GM19328 (cell line): ENCODE measurements at regions not wholly inside any gene's neighbourhood (a gene's known extent, or its start where the extent isn't known, plus 50 kb on each side); places are given as distances from the start of the nearest gene placed in this dataset.
"Not testable (repeated sequence)": the region's sequence is repeated elsewhere in the genome, so short reads cannot be mapped to it uniquely, and the experiment has no call there.

Experiments used
- ATAC-seq: cut with Tn5 transposase; IDR thresholded peaks from one replicate; pipeline ENCODE4 v1.9.1; 2021; ENCODE audit warnings: mild to moderate bottlenecking, moderate library complexity; ENCODE audit not compliant: unreplicated experiment

GRCh38 chr7:142539901-142540300, 209.4 kb upstream of the PRSS1 start:
- no peak for ATAC-seq

GRCh38 chr7:142537760-142538159, 211.5 kb upstream of the PRSS1 start:
- no peak for ATAC-seq

GRCh38 chr7:142535123-142535779, 214.0 kb upstream of the PRSS1 start:
- ATAC-seq: peak; percentile 98

GRCh38 chr7:142534726-142535122, 214.5 kb upstream of the PRSS1 start:
- no peak for ATAC-seq

- ATAC-seq: no peak
Measured at GRCh38 chr7:142533920-142534319, 215.4 kb upstream of the PRSS1 start.

GRCh38 chr7:142529591-142529990, 219.7 kb upstream of the PRSS1 start:
- no peak for ATAC-seq

- ATAC-seq: no peak
Measured at GRCh38 chr7:142528608-142529408, 220.5 kb upstream of the PRSS1 start.

GRCh38 chr7:142523821-142524460, 225.3 kb upstream of the PRSS1 start:
- no peak for ATAC-seq

- no peak for ATAC-seq
Measured at GRCh38 chr7:142522735-142523134, 226.5 kb upstream of the PRSS1 start.

GRCh38 chr7:142520885-142521284, 228.4 kb upstream of the PRSS1 start:
- not testable (repeated sequence) for ATAC-seq

GRCh38 chr7:142520455-142520854, 228.8 kb upstream of the PRSS1 start:
- ATAC-seq: not testable (repeated sequence)

- no peak for ATAC-seq
Measured at GRCh38 chr7:142519079-142520078, 229.9 kb upstream of the PRSS1 start.

- ATAC-seq: peak; percentile 90
Measured at GRCh38 chr7:142516038-142516501, 233.2 kb upstream of the PRSS1 start.

GRCh38 chr7:142514716-142515115, 234.6 kb upstream of the PRSS1 start:
- ATAC-seq: not testable (repeated sequence)

- no peak for ATAC-seq
Measured at GRCh38 chr7:142513178-142513955, 235.9 kb upstream of the PRSS1 start.

GRCh38 chr7:142511801-142512200, 237.5 kb upstream of the PRSS1 start:
- ATAC-seq: no peak

GRCh38 chr7:142511374-142511773, 237.9 kb upstream of the PRSS1 start:
- ATAC-seq: no peak

- ATAC-seq: not testable (repeated sequence)
Measured at GRCh38 chr7:142509235-142509634, 240.0 kb upstream of the PRSS1 start.

- no peak for ATAC-seq
Measured at GRCh38 chr7:142508251-142508650, 241.0 kb upstream of the PRSS1 start.

- no peak for ATAC-seq
Measured at GRCh38 chr7:142507799-142508198, 241.5 kb upstream of the PRSS1 start.
